A549 (cell line): ENCODE measurements at regions not wholly inside any gene's neighbourhood (a gene's known extent, or its start where the extent isn't known, plus 50 kb on each side); places are given as distances from the start of the nearest gene placed in this dataset.

Experiments used
- ATAC-seq, 2 experiments: fragments of 200-7000 bp in 1 of 2; fragments of >200 bp in 1 of 2; cut with Nextera tagmentation in 1 of 2; cut with Tn5 transposase in 1 of 2; 3 replicates each; pipeline versions ENCODE4 v1.8.0 to v1.9.1; 2018 to 2020; ENCODE audit warnings: mild to moderate bottlenecking in 1 of 2, moderate library complexity in 1 of 2
- CTCF ChIA-PET: fragments of 300-600 bp; sonication (Branson Sonifier 250); formaldehyde crosslinking; extraction: SDS; loops from one replicate; lab custom pipeline; 2021; ENCODE audit warnings: antibody characterized with exemption, inconsistent platforms; lab: Yijun Ruan, JAX
- POLR2A ChIA-PET: fragments of 350-600 bp; formaldehyde crosslinking; extraction: SDS; loops from one replicate; lab custom pipeline; 2021; ENCODE audit warnings: antibody characterized with exemption, inconsistent platforms; lab: Yijun Ruan, JAX
- DNase-seq, 2 experiments: peaks; one replicate each; pipeline versions ENCODE4 v3.0.0 to v3.0.0-alpha.2; 2011 to 2016; ENCODE audit warnings: low read depth in 1 of 2, low spot score in 1 of 2
- FAIRE-seq: peaks from 2 replicates; lab custom pipeline; 2011; peaks lifted over from hg19 to GRCh38; lab: Jason Lieb, UNC
- H3K27ac ChIP-seq, 2 experiments: fragments of >200 bp; sonication (Bioruptor Twin); formaldehyde crosslinking; 3 replicates each; pipeline ENCODE4 v1.5.1; 2016 to 2017
- H3K4me1 ChIP-seq: fragments of >200 bp; sonication (Bioruptor Twin); formaldehyde crosslinking; 3 replicates; pipeline ENCODE4 v1.6.1; 2016
- H3K4me2 ChIP-seq: fragments of >200 bp; sonication (Bioruptor Twin); formaldehyde crosslinking; 3 replicates; pipeline ENCODE4 v1.6.1; 2016
- H3K4me3 ChIP-seq: fragments of >200 bp; sonication (Bioruptor Twin); formaldehyde crosslinking; 3 replicates; pipeline ENCODE4 v1.5.1; 2016
- H3K9me3 ChIP-seq: fragments of >200 bp; sonication (Bioruptor Twin); formaldehyde crosslinking; 3 replicates; pipeline ENCODE4 v1.6.1; 2016
- BHLHE40 ChIP-seq: IDR thresholded peaks from 2 replicates; pipeline ENCODE4 v1.6.1; 2012; ENCODE audit warnings: low read depth, low read length, inconsistent platforms
- EHMT2 ChIP-seq: fragments of 200-600 bp; sonication (generic); IDR thresholded peaks from 2 replicates; pipeline ENCODE4 v1.6.1; 2016; ENCODE audit warnings: antibody characterized with exemption, low read depth, mild to moderate bottlenecking, moderate library complexity
- ELK1 ChIP-seq: fragments of 150-350 bp; IDR thresholded peaks from 2 replicates; pipeline ENCODE4 v1.6.1; 2014; ENCODE audit warnings: low read depth, mild to moderate bottlenecking, low read length
- GATA3 ChIP-seq: IDR thresholded peaks from 2 replicates; pipeline ENCODE4 v1.6.1; 2012; ENCODE audit warnings: borderline replicate concordance
- HDAC2 ChIP-seq: fragments of 200-600 bp; sonication (generic); IDR thresholded peaks from 2 replicates; pipeline ENCODE4 v1.6.1; 2016
- HES2 ChIP-seq: fragments of >200 bp; sonication (Bioruptor Twin); formaldehyde crosslinking; IDR thresholded peaks from 2 replicates; pipeline ENCODE4 v1.6.1; 2016
- HOXA7 ChIP-seq: fragments of 250-450 bp; sonication (Bioruptor Pico); IDR thresholded peaks from 2 replicates; pipeline ENCODE4 v1.5.0; 2020; ENCODE audit warnings: mild to moderate bottlenecking, moderate library complexity
- JUNB ChIP-seq: fragments of >200 bp; sonication (Bioruptor Twin); formaldehyde crosslinking; IDR thresholded peaks from 2 replicates; pipeline ENCODE4 v1.6.1; 2016
- KDM5A ChIP-seq: fragments of 200-600 bp; sonication (generic); IDR thresholded peaks from 2 replicates; pipeline ENCODE4 v1.6.1; 2016; ENCODE audit warnings: antibody characterized with exemption, mild to moderate bottlenecking
- MAZ ChIP-seq: fragments of 150-350 bp; IDR thresholded peaks from 2 replicates; pipeline ENCODE4 v1.6.1; 2014; ENCODE audit warnings: antibody characterized with exemption, low read depth, low read length, borderline replicate concordance
- MYC ChIP-seq: IDR thresholded peaks from 2 replicates; pipeline ENCODE4 v1.6.1; 2012; ENCODE audit warnings: mild to moderate bottlenecking, inconsistent platforms, low read length, improper control_type of control experiment, borderline replicate concordance
- NR3C1 ChIP-seq: fragments of >200 bp; sonication (Bioruptor Twin); formaldehyde crosslinking; IDR thresholded peaks from 3 replicates; pipeline ENCODE4 v1.6.1; 2017
- PBX3 ChIP-seq: IDR thresholded peaks from 2 replicates; pipeline ENCODE4 v1.6.1; 2012
- POLR2A ChIP-seq: IDR thresholded peaks from 2 replicates; pipeline ENCODE4 v1.6.1; 2012; ENCODE audit warnings: mild to moderate bottlenecking, low read length
- POLR2AphosphoS2 ChIP-seq: conservative IDR thresholded peaks from 2 replicates; pipeline ENCODE4 v1.6.1; 2012; ENCODE audit warnings: low read length, improper control_type of control experiment, inconsistent platforms
- RCOR1 ChIP-seq: fragments of 150-350 bp; IDR thresholded peaks from 2 replicates; pipeline ENCODE4 v1.6.1; 2014; ENCODE audit warnings: antibody characterized with exemption, low read length, low read depth
- REST ChIP-seq: fragments of 200-600 bp; sonication (generic); IDR thresholded peaks from 2 replicates; pipeline ENCODE4 v1.6.1; 2016; ENCODE audit warnings: antibody characterized with exemption, mild to moderate bottlenecking, moderate library complexity
- RFX5 ChIP-seq: fragments of 450-650 bp; IDR thresholded peaks from 2 replicates; pipeline ENCODE4 v1.7.1; 2014; ENCODE audit warnings: antibody characterized with exemption, mild to moderate bottlenecking, moderate library complexity
- RNF2 ChIP-seq: fragments of 200-600 bp; sonication (generic); IDR thresholded peaks from 2 replicates; pipeline ENCODE4 v1.6.1; 2016; ENCODE audit warnings: low read depth, mild to moderate bottlenecking, antibody characterized with exemption, moderate library complexity, borderline replicate concordance
- SREBF2 ChIP-seq: fragments of 450-650 bp; IDR thresholded peaks from 2 replicates; pipeline ENCODE4 v1.6.1; 2014; ENCODE audit warnings: mild to moderate bottlenecking, moderate library complexity
- TFCP2L1 ChIP-seq: fragments of 250-450 bp; sonication (Bioruptor Pico); IDR thresholded peaks from 2 replicates; pipeline ENCODE4 v1.5.0; 2021; ENCODE audit warnings: mild to moderate bottlenecking
- TP53 ChIP-seq: fragments of 250-450 bp; sonication (Bioruptor Pico); IDR thresholded peaks from 2 replicates; pipeline ENCODE4 v1.5.0; 2021; ENCODE audit warnings: mild to moderate bottlenecking, moderate library complexity
- ZFP36 ChIP-seq: fragments of 450-650 bp; IDR thresholded peaks from 2 replicates; pipeline ENCODE4 v1.6.1; 2014; ENCODE audit warnings: borderline replicate concordance; ENCODE audit not compliant: partially characterized antibody
- WGBS: methylation state at CpG from one replicate; pipeline ENCODE4 v1.1.6; 2017; ENCODE audit errors: missing lambda C conversion rate; 5-methylcytosine and 5-hydroxymethylcytosine counted together
- TF ChIP-seq, protein P1 (sequence below): IDR thresholded peaks from 2 replicates; pipeline ENCODE4 v1.6.1; 2012

DNA sequence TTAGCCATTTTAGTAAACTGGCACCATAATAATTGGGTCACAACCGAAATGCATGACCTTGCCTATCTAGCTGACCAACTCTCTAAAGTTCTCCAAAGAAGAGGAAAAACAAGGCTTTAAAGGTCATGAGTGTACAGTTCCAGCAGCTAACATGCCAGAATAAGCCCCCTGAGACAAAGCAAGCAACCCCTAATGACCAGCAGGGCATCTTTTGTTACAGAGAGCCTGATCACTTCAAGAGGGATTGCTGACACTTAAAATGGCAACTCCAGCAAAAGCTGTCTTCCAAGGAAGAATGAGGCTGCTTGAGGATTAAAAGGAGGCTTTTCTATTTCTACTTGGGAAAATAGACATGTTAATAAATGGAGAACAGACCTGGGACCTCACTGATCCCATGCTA is 213.6 kb downstream of the CDC14C start (continued):
- TF ChIP-seq ELK1 = no peak
- TF ChIP-seq MAZ = no peak
- TF ChIP-seq RCOR1 = no peak

- ChIA-PET POLR2A (no interaction called here), CTCF (no interaction called here)
- WGBS = 2% methylated on average over 3 of the region's 3 CpGs
- no peak overlapping the region for H3K4me3 ChIP-seq
- FAIRE-seq (no peak), ATAC-seq (no peak), DNase-seq (no peak)
- H3K9me3 ChIP-seq = no peaks in the 10 kb centered on the region
- no peak overlapping the region for H3K27ac ChIP-seq
- no peak for TF ChIP-seq PBX3
- no peak for TF ChIP-seq POLR2A
- TF ChIP-seq EHMT2 = no peak
- no peak for TF ChIP-seq MYC
- TF ChIP-seq, protein P1, sequence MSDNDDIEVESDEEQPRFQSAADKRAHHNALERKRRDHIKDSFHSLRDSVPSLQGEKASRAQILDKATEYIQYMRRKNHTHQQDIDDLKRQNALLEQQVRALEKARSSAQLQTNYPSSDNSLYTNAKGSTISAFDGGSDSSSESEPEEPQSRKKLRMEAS = no peak
- TF ChIP-seq RFX5 = no peak
- TF ChIP-seq HOXA7 (CRISPR knock-in tag) = no peak
- TF ChIP-seq SREBF2 = no peak
- TF ChIP-seq NR3C1 = no peak
- TF ChIP-seq ZFP36 = no peak
- TF ChIP-seq JUNB = no peak
- no peak for TF ChIP-seq HDAC2
- no peak for TF ChIP-seq POLR2AphosphoS2
- TF ChIP-seq RNF2 = no peak
- TF ChIP-seq TP53 (CRISPR knock-in tag) = no peak
- H3K4me2 ChIP-seq = no peak overlapping the region
- no peaks in the 10 kb centered on the region for H3K4me1 ChIP-seq
Measured at GRCh38 chr7:49150486-49150885, 226.1 kb downstream of the CDC14C start.

- CTCF ChIA-PET = no interaction called here
- no peak overlapping the region for H3K4me3 ChIP-seq
- ATAC-seq = no peak
- POLR2A ChIA-PET = no interaction called here
- H3K27ac ChIP-seq = no peak overlapping the region
- H3K4me2 ChIP-seq = no peak overlapping the region
- 4% methylated on average over 3 of the region's 3 CpGs for WGBS
- no peak for TF ChIP-seq HES2
- no peak for TF ChIP-seq KDM5A
- no peak for TF ChIP-seq REST
- no peak for TF ChIP-seq GATA3
- no peak for TF ChIP-seq HOXA7 (CRISPR knock-in tag)
- no peak for TF ChIP-seq BHLHE40
- TF ChIP-seq TFCP2L1 = no peak
- FAIRE-seq = no peak
- DNase-seq = no peak
- H3K9me3 ChIP-seq = no peaks in the 10 kb centered on the region
- H3K4me1 ChIP-seq = no peaks in the 10 kb centered on the region
Measured at GRCh38 chr7:49151146-49151545, 226.8 kb downstream of the CDC14C start.
